ENCODE measurements at regions not wholly inside any gene's neighbourhood (a gene's known extent, or its start where the extent isn't known, plus 50 kb on each side); places are given as distances from the start of the nearest gene placed in this dataset.

GRCh38 chr12:74482115-74482514 is 55.5 kb upstream of the ATXN7L3B start:
- no peak overlapping the region for H3K27ac Mint-ChIP-seq
- no peaks in the 10 kb centered on the region for H3K36me3 Mint-ChIP-seq (ENCODE audit: insufficient read depth)
- no peaks in the 10 kb centered on the region for H3K9me3 Mint-ChIP-seq (ENCODE audit: low read depth)
- DNase-seq (ENCODE audit: low spot score, unreplicated experiment), result no peak
- no peak for TF ChIP-seq CTCF (IDR thresholded peaks at IDR 0.05; ENCODE audit: unreplicated experiment)
- no peaks in the 10 kb centered on the region for H3K4me1 Mint-ChIP-seq (ENCODE audit: low read depth)
- no peak overlapping the region for H3K4me3 Mint-ChIP-seq (ENCODE audit: low read depth)
- H3K27me3 Mint-ChIP-seq, result no peaks in the 10 kb centered on the region

GRCh38 chr12:74483057-74483456 is 54.6 kb upstream of the ATXN7L3B start:
- Mint-ChIP-seq H3K4me3 (ENCODE audit: low read depth) (no peak overlapping the region), H3K27ac (peak overlapping the region; percentile 21), H3K27me3 (no peaks in the 10 kb centered on the region), H3K9me3 (ENCODE audit: low read depth) (no peaks in the 10 kb centered on the region), H3K36me3 (ENCODE audit: insufficient read depth) (no peaks in the 10 kb centered on the region), H3K4me1 (ENCODE audit: low read depth) (no peaks in the 10 kb centered on the region)
- TF ChIP-seq CTCF (IDR thresholded peaks at IDR 0.05; ENCODE audit: unreplicated experiment), result no peak
- DNase-seq (ENCODE audit: low spot score, unreplicated experiment), result no peak

Measured in progenitor cell of endocrine pancreas (in vitro differentiated cells).